HG03565 (cell line): ENCODE measurements at regions not wholly inside any gene's neighbourhood (a gene's known extent, or its start where the extent isn't known, plus 50 kb on each side); places are given as distances from the start of the nearest gene placed in this dataset.

Experiments
- ATAC-seq: cut with Tn5 transposase; IDR thresholded peaks from one replicate; pipeline ENCODE4 v1.9.1; 2021; ENCODE audit warnings: mild to moderate bottlenecking, moderate library complexity; ENCODE audit not compliant: unreplicated experiment

- ATAC-seq = no peak
Observed at GRCh38 chr2:88283886-88284592, 113.9 kb downstream of the THNSL2 start.

DNA sequence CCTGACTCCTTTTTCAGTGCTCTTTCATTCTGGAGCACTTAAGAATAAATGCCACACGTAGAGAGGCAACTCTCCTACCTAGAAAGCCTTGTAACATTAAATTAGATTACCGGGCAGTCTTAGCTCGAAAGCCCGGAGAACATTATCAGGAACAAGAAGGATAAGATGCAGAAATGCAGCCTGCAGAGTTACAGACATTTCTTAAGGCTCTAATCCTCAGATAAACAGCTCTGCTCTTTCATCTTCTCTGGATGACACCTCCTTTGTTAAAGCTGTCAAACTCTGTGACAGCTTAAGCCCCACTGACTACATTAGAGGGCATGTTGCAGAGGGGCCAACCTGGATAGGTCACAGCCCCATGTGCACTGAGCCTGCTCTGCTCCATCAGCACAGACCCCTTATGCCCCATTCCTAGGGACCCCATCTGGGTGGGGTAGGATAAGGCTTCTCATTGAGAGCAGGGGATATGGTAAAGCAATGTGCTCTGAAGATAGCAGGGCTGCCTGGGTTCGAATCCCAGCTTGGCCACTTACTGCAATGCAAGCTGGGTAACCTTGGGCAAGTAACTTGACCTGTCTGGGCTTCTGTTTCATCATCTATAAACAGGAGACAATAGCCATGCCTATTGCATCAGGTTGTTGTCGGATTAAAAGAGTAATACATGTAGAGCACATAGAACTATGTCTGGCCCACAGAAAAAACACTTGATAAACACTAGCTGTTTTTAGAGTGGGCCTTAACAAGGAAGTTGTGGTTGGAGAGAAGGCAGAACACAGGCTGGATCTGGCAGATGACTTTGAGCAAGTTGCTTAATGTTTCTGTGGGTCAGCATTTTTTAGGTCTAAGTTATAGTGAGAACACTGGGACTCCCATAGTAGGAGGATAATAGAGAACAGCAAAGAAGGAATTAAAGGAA, 111.4 kb downstream of the THNSL2 start:
- ATAC-seq = no peak

- ATAC-seq = no peak
Observed at GRCh38 chr2:88269836-88270235, 99.7 kb downstream of the THNSL2 start.

DNA sequence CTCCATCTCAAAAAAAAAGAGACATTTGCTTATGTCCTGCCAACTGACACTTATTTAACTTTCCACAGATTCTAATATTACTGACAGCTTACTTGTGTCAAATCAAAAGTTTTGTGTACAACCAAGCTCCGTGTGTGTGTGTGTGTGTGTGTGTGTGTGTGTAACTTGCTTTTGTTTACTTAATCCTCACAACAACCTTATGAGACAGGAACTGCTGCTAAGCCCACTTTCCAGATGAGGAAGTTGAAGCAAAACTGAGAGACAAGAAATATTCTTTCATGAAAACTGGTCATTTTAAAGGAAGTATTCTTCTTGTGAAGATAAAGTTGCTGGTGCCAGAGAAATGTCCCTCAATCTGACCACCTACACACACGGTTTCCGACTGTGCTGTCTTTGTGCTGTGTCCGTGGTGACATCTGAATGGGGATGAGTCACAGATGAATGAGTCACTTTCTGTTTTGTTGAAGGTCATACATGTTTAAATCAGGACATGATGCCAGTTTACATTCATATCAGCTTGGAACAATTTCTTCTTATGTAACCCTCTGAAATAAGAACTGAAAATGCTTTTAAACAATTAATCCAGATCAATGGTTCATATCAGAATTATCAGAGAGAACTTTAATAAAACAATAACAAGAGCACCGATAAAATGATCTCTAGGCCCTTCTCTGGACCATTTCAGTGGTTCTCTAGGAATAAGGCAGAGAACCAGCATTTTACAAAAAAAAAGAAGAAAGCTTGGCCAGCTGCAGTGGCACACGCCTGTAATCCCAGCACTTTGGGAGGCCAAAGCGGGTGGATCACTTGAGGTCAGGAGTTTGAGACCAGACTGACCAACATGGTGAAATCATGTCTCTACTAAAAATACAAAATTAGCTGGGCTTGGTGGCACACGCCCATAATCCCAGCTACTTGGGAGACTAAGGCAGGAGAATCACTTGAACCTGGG, 95.5 kb downstream of the THNSL2 start:
- ATAC-seq = peak; percentile 80

GRCh38 chr2:88263861-88264260, 93.7 kb downstream of the THNSL2 start:
- ATAC-seq = no peak

GRCh38 chr2:88261725-88262124, 91.6 kb downstream of the THNSL2 start:
- ATAC-seq = no peak

DNA sequence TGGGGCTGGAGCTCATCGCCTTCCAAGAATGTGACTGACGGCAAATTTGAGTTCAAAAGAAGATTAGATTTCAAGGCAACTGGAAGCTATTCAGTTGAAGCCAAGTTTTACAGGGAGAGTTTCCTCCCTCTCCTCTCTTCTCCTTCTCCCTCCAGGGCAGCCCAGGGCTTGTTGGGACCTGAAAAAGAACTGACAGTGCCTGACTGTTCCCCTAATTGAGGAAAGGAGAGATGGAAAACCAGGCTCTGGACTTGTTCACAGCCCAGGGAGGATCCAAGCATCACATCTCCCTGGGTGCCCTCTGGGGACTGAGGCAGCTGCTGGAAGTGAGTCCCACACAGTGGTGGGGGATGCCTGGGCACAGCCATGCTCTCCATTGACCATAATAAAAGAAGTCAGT, 88.1 kb downstream of the THNSL2 start:
- ATAC-seq = no peak

GRCh38 chr2:88254437-88255091, 84.4 kb downstream of the THNSL2 start:
- ATAC-seq = no peak

DNA sequence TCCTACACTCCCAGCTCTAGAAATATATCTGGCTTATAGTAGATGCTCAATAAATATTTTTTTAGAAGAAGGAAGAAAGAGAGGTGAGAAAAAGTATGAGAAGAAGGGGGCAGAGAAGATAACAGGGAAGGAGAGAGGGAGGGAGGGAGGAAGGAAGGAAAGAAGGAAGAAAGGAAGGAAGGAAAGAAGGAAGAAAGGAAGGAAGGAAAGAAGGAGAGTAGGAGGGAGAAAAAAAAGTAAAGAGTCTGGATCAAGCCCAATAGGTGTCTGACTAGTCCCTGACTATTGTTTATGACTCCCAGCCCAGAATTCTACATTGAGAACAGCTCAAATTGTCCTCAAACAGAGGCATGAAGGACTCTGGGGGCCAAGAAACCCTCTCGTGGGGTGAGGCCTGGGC, 83.9 kb downstream of the THNSL2 start:
- no peak for ATAC-seq

DNA sequence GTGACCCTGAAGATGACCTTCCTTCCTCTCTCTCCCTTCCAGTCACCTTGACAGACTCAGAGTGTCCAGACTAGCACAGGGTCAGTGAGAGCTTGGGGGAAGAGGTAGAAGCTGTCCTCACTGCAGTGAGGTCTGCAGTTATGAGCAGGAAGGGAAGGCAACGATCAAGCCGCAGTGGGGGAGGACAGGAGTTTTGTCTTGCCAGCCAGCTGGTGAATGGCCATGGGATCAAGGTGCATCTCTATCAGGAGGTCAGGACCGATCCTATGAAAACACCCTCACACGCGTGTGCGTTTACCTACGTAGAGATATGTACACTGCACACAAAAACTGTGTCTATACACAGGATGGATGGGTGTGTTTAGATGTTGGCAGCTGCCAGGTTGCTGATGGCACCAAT, 83.2 kb downstream of the THNSL2 start:
- ATAC-seq = no peak

DNA sequence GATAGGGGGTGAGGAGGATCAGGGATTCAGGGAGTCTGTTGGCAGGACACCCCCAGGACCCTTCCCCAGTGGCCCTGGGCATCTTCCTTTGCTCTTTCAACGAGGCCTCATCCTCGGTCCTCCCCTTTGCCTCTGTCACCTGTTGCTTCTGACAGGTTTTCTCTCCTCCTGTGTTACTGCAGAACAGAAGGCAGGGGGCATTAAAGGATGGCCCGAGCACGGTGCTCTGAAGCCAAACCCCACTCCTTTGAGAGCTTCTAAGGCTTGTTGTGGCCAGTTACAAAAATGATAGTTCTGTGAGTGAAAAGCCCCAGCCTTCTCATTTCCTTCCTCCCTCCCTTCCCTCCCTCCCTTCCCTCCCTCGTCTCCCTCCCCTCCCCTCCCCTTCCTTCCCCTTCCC, 82.5 kb downstream of the THNSL2 start:
- no peak for ATAC-seq

DNA sequence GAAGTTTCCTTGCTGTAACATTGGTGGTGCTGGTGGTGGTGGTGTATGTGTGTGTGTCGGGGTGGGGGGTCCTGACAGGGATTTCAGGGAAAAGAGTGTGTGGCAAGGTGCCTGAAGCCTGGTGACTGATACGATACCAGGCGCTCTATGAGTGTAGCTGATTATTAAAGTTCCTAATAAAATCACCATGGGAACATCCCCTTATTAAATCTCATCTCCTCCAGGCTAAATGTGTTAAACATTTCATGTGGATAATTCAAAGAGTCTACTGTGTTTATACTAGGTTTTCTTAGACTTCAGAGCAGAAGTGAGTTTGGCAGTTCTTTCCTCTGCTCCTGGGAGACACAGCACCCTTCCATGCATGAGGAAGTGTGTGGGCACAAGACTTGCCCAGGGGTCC, 82.0 kb downstream of the THNSL2 start:
- no peak for ATAC-seq

GRCh38 chr2:88250404-88250803, 80.3 kb downstream of the THNSL2 start:
- ATAC-seq = no peak

- ATAC-seq = no peak
Observed at GRCh38 chr2:88248280-88248828, 78.2 kb downstream of the THNSL2 start.

DNA sequence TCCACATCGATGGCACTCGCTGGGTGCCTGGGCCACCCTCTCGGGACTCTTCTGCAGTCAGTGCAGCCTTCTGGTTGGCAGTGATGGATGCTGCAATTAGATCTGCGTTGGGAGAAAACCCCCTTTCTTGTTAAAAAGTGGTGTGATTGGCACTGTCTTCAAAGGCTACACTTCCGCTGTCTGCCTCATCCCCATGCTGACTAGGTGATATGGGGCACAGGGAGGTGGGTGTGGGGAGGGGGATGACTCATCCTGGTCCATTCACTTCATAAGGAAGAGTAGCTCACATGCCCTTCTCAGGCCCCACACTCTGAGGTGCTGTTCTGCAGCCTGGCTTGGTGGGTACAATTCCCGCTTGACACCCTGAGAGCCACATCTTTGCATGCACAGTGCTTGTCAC, 77.4 kb downstream of the THNSL2 start:
- no peak for ATAC-seq

- ATAC-seq = no peak
Observed at GRCh38 chr2:88245109-88245508, 75.0 kb downstream of the THNSL2 start.

GRCh38 chr2:88239781-88240180, 69.6 kb downstream of the THNSL2 start:
- ATAC-seq = no peak

DNA sequence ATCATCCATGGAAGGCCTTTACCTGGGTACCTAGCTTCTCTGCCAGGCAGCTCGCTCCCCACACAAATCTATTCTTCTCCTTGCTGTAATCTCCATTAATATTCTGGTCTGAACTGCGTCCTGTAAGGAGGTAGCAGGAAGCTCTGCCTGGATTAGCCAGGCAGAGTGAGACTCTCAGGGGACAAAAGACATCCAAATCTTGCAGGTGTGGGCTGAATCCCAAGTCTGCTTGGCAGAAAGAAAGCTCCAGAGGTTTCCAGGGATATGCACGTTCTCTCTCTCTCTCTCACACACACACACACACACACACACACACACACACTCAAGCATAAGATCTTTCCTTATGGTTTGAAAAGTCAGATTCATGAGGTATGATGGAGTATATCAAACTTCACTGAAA, 66.5 kb downstream of the THNSL2 start:
- ATAC-seq = no peak
